Jurkat, Clone E6-1 (cell line): ENCODE measurements at regions not wholly inside any gene's neighbourhood (a gene's known extent, or its start where the extent isn't known, plus 50 kb on each side); places are given as distances from the start of the nearest gene placed in this dataset.
"Not testable (repeated sequence)": the region's sequence is repeated elsewhere in the genome, so short reads cannot be mapped to it uniquely, and the experiment has no call there.

Experiments used
- DNase-seq: peaks from one replicate; pipeline ENCODE4 v3.0.0-alpha.2; 2011; ENCODE audit warnings: low read depth, low spot score
- H3K4me3 ChIP-seq: 2 replicates; pipeline ENCODE4 v1.5.1; 2011; ENCODE audit warnings: mild to moderate bottlenecking, low read length, control low read depth, moderate library complexity

GRCh38 chr16:29578898-29579297 is 72.7 kb upstream of the NPIPB12 start:
- DNase-seq, H3K4me3 ChIP-seq: not testable (repeated sequence)

DNA sequence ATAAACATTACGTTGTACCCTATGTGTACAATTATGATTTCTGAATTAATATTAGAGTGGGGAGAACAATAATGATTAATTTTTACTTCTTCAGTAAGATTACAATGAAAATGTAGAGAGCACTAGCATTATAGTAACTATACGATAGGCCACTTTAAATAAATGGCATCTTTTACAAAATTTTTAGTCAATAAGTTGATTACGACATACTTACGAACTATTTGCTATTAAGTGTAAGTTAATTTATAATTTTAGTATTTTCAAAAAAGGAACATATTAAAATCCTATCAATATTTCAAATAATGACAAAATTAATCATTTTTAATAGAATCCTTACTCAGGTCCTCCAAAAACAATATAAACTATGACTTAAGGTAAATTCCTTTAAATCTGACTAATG is 75.6 kb upstream of the NPIPB12 start:
- DNase-seq, H3K4me3 ChIP-seq: not testable (repeated sequence)

DNA sequence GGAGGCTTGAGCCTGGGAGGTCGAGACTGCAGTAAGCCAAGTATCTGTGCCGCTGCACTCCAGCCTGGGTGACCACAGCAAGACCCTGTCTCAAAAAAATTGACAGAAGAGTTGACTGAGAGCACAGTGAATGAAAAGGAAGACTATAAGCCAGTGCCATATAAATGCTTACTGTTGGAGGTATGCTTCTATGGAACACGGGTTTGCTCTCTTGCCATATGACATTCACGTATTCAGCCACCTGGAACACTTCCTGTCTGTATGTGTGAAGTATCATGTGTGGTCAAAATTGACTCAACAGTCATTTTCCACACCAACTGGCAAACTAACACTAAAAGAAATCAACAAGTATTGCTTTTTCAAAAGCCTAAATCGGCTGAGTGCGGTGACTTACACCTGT is 71.1 kb upstream of the SPN start:
- not testable (repeated sequence) for H3K4me3 ChIP-seq, DNase-seq

- DNase-seq = not testable (repeated sequence)
- peak overlapping the region; percentile 54 for H3K4me3 ChIP-seq
Observed at GRCh38 chr16:29594269-29594925, 68.7 kb upstream of the SPN start.

DNA sequence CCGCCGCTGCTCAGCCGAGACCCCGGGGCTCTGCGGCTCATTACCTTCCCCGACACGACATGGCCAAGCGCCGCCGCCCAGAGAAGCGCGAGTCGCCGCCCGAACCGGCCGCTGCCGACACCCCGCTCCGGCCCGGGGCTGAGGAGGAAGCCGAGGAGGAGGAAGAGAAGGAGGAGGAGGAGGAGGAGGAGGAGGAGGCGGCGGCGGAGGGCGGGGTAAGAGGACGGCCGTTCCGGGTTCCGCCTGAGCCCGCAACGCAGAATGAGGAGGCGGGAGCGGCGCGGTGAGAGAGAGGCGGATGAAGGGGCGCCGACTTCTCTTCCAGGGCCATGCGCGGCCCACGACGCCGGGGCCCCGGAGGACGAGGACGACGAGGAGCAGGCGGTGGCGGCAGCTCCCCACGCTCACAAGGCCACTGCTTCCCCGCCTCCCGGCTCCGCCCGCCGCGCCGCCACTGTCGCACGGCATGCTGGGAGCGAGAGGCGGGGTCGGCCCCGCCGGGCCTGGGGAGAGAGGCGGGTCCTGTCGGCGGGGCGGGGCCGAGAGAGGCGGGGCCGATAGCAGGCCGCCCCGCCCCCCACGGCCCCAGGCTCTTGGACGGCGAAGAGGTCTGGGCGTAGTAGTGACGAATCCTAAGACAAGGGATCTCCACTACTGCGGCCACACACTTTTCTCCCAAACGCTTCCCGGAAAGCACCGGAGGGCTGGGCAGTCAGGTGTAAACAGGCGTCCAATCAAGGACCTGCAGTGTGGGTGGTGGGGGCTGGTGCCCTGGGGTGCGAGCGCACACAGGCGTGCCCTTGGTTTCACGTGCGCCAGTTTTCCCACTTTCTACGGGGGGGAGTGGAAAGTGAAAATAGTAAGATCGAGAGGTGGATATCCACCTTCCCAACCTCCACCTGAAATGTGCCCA is 67.9 kb upstream of the SPN start:
- H3K4me3 ChIP-seq = peak overlapping the region; percentile 54
- peak; percentile 72 for DNase-seq

- H3K4me3 ChIP-seq = not testable (repeated sequence)
Observed at GRCh38 chr16:29597030-29597429, 66.0 kb upstream of the SPN start.

DNA sequence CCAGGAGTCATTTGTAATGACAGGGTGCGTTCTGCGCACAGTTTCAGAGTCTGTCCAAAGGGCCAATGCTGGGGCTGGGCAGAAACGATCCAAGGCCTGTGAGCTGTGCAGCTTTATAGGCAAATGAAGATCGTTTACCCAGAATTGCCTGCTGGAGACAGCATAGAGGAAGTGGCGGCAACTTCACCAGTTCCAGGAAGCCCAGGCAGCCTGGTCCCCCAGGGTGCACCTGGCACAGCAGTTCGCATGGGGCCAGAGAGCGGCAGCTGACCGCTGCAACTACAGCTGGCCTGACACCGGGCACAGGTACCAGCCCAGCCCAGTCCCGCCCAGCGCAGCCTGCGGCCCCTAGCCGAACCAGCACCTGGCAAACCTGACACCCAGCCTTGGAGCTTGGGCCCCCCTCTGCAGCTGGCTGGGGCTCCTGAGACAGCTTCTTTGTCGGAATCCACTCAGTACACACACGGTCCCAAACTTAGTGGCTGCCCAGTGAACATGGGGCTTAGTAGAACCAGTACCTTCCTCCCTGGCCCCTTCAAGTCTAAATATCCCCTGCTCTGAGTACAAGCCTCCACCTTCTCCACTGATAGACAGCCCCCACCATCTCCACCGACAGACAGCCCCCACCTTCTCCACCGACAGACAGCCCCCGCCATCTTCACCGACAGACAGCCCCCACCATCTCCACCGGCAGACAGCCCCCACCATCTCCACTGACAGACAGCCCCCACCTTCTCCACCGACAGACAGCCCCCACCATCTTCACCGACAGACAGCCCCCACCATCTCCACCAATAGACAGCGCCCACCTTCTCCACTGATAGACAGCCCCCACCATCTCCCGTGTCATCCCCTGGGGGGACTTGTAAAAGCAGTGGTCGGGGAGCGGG is 62.7 kb upstream of the SPN start:
- peak; percentile 56 for DNase-seq
- peak overlapping the region; percentile 51 for H3K4me3 ChIP-seq

More at GRCh38 chr16:29597030-29597429, 66.0 kb upstream of the SPN start:
- DNase-seq = not testable (repeated sequence)

DNA sequence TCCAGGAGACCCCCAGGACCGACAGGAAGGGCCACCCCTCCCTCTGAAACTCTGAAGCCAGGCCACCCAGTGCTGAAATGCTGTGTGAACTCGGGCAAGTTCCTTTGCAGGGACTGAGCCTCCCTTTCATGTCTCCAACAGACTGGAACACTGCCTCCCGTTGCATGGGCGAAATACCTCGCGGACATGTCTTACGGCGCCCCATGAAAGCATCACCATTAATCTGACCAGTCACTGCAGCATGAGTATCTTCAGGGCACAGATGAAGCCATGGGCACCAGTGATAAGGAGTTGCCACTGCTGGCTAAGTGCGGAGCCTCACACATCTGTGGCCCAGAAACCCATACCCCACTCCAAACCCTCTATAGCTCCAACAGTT is 60.8 kb upstream of the SPN start:
- H3K4me3 ChIP-seq, DNase-seq: not testable (repeated sequence)

- DNase-seq, H3K4me3 ChIP-seq: not testable (repeated sequence)
Observed at GRCh38 chr16:29602683-29603088, 60.4 kb upstream of the SPN start.

DNA sequence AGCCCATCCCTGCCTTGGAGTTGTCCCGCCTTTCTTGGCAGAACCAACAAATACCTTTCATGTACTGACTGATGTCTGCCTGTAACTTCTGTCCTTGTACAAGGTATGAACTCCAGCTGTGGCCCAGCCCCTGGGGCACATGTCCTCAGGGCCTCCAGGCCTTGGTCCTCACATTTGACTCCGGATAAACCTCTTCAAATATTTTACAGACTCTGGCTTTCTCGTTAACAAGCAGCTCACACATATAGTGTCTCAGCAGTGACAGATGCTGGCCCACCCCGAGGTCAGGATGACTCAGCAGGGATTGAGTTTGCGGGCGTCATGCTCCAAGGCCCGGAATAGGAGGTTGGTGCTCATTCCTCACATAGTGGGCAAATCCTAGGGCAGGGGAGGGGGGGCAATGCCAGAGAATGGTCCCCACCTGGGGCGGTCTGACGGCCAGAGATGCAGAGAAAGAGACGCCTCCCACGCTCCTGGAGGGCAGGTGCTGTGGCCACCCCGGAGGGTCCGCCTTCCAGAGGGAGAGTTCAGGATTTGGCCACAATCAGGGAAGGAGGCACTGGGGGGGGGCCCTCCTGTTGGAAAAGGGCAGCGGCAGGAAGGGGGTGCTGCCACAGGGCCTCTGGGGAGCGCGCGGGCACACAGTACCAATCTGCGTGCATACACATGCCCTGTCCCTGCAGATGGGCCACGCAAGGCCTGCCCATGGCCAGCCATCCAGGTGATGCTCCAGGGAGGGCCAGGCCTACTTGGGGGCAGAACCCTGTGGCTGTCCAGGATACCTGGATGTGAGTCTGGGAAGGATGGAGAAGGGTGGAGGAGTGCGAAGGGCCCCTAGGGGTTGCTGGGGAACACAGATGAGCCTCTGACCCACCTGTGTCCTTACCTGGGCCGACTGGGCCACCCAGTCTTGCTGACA is 58.2 kb upstream of the SPN start:
- DNase-seq, H3K4me3 ChIP-seq: not testable (repeated sequence)

DNA sequence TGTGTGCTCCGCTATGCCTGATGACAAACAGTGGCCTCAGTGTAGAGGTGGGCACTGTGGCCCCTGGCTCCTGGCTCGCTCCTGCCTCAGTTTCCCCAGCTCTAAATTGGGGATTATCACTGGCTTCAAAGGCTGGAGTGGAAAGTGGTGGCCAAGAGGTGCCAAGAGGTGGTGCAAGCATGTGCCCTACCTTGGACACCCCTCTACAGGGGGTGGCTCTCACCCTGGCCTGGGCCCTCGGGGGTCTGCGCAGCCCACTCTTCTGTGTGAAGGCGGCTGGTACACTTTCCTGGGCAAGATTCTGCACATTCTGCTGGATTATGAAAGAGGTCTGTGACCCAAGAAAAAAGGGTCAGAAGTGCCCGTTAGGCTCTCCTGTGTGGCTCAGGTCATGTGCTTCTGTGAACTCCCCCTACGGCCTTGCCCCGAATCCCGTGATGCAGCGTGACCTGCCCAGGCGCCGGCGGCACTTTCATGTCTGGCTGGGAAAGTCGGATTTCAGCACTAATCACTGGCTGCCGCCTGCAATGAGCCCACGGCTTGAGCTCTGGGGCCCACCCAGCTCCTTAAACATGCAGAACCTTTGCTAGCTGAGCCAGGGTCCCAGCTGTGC is 57.3 kb upstream of the SPN start:
- not testable (repeated sequence) for H3K4me3 ChIP-seq, DNase-seq

DNA sequence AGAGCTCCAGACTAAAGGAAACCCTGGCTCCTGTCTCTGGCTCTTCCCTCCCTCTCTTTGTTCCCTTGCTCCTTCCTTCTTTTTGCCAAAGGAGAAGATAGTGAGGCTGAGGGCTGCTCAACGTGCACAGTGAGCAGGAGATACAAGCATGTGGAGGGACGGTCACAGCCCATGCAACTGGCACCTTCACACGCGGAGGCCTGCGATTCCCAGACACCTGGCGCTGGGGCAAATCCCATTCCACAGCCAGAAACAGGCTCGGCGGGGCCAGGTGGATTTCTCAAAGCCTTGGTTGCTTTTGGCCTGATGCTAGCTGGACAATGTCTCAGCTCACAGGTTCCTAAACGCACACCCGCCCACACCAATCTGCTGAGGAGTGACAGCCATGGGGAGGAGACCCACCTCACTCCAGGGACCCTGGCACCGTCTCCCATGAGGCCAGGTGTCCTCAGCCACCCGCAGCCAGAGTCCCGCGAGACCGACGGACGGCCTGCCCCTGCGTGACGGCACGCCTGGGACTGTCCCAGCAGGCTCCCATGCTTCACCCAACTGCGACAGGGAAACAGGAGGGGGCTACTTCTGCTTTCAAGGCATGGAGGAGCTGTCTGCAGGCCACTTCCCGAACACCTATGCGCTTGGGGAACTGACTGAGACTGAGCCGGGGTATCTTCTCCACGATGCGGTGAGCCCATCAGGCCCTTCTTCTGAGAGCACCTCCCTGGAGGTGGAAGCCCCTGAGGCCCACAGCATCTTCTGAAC is 56.2 kb upstream of the SPN start:
- DNase-seq, H3K4me3 ChIP-seq: not testable (repeated sequence)

GRCh38 chr16:29607428-29607823 is 55.6 kb upstream of the SPN start:
- DNase-seq, H3K4me3 ChIP-seq: not testable (repeated sequence)

DNA sequence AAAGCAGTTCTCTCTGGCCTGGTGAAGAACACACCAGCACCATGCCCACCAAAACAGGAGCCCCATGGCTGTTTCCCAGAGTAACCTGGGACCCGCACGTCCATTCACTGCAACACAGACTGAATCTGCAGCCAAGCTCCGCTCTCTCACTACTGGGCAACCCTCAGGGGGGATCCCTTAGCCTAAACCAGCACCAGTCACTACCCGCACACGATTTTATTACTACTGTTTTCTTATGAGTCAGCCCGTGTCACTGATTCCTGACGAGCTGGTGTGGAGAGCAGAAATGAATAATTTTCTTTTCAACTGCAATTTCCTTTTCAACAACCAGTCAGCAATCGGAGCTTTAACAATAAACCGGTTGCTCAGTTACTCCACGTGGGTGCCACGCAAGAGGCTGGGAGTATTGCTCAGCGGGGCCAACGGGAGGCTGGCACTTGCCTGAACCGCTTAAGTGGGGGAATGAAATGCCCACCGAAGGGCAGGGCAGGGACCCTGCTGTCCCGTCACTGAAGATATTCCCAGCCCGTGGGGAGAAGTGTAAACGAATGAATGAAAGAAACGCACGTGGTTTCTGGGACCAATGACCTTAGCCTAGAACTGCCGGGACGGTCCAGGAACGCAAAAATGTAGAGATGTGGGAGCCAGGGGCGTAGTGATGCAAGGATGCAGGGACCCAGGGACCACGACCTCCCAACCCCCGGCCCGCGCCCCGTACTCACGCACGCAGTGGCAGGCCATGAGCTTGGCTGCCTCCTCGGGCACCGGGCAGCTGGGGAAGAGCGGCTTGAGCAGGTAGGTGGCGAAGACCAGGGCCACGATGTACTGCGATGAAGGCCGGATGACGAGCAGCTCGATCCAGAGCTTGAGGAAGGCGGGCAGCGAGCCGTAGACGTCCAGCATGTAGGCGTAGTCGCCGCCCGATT is 50.4 kb upstream of the SPN start:
- not testable (repeated sequence) for DNase-seq
- peak overlapping the region; percentile 70 for H3K4me3 ChIP-seq
